ENCODE measurements at regions not wholly inside any gene's neighbourhood (a gene's known extent, or its start where the extent isn't known, plus 50 kb on each side); places are given as distances from the start of the nearest gene placed in this dataset.

- Histone ChIP-seq H3K27ac (no peak overlapping the region), H3K9me3 (no peaks in the 10 kb centered on the region), H3K4me3 (no peak overlapping the region), H3K36me3 (no peaks in the 10 kb centered on the region), H3K27me3 (peaks cover 0 to 2% (median 0%) of the 10 kb centered on the region in 3 donors), H3K4me1 (peaks cover 4 to 35% (median 13%) of the 10 kb centered on the region in 4 donors)
- intact Hi-C loops (cut with DNase I; ENCODE audit: low total_unique reads): no loop called here
- 72 to 90% (median 88%) methylated on average over 3 of the region's 3 CpGs for WGBS, 5 donors
- no peak for DNase-seq
- TF ChIP-seq POLR2AphosphoS5 (IDR thresholded peaks at IDR 0.05): no peak
- TF ChIP-seq EP300 (IDR thresholded peaks at IDR 0.05): no peak
- TF ChIP-seq CTCF (IDR thresholded peaks at IDR 0.05): no peak
- TF ChIP-seq POLR2A (IDR thresholded peaks at IDR 0.05): no peak
Measured at GRCh38 chrX:13491061-13491460, 78.3 kb upstream of the EGFL6 start.

GRCh38 chrX:13489454-13489853, 79.9 kb upstream of the EGFL6 start:
- H3K4me1 ChIP-seq: peaks cover 4 to 36% (median 15%) of the 10 kb centered on the region in 4 donors
- 39 to 54% (median 52%) methylated on average over 5 of the region's 5 CpGs for WGBS, 5 donors
- no peaks in the 10 kb centered on the region for H3K9me3 ChIP-seq

GRCh38 chrX:13487731-13488505, 81.5 kb upstream of the EGFL6 start:
- DNase-seq: peak; percentile 49 to 85
- intact Hi-C loops (cut with DNase I; ENCODE audit: low total_unique reads): no loop called here
- TF ChIP-seq CTCF (IDR thresholded peaks at IDR 0.05): peak in 5 of 7 experiments; percentile 36 to 92 (median 57)
- peak in 2 of 3 donors; percentile 45 to 53 for TF ChIP-seq POLR2AphosphoS5 (IDR thresholded peaks at IDR 0.05)
- TF ChIP-seq EP300 (IDR thresholded peaks at IDR 0.05): no peak
- TF ChIP-seq POLR2A (IDR thresholded peaks at IDR 0.05): no peak
- Histone ChIP-seq H3K27ac (peak overlapping the region; percentile 32 to 84 (median 77)), H3K27me3 (peaks cover 0 to 2% (median 0%) of the 10 kb centered on the region in 3 donors), H3K4me1 (peaks cover 4 to 36% (median 15%) of the 10 kb centered on the region in 4 donors), H3K4me3 (no peak overlapping the region), H3K9me3 (no peaks in the 10 kb centered on the region), H3K36me3 (no peaks in the 10 kb centered on the region)
- WGBS, 5 donors: 1 to 12% (median 5%) methylated on average over 7 of the region's 7 CpGs

More at GRCh38 chrX:13489454-13489853, 79.9 kb upstream of the EGFL6 start:
- no peak overlapping the region for H3K4me3 ChIP-seq
- no peaks in the 10 kb centered on the region for H3K36me3 ChIP-seq
- peak overlapping the region in 2 of 5 donors; percentile 81 to 84 for H3K27ac ChIP-seq
- H3K27me3 ChIP-seq: peaks cover 0 to 2% (median 0%) of the 10 kb centered on the region in 3 donors
- intact Hi-C loops (cut with DNase I; ENCODE audit: low total_unique reads): no loop called here
- no peak for TF ChIP-seq CTCF (IDR thresholded peaks at IDR 0.05)
- peak in 1 of 3 donors; percentile 13 for TF ChIP-seq POLR2AphosphoS5 (IDR thresholded peaks at IDR 0.05)
- TF ChIP-seq POLR2A (IDR thresholded peaks at IDR 0.05): no peak
- TF ChIP-seq EP300 (IDR thresholded peaks at IDR 0.05): no peak
- peak; percentile 23 to 56 for DNase-seq

- intact Hi-C loops (cut with DNase I; ENCODE audit: low total_unique reads): no loop called here
- WGBS, 5 donors: 63 to 79% (median 74%) methylated on average over 2 of the region's 2 CpGs
- Histone ChIP-seq H3K9me3 (no peaks in the 10 kb centered on the region), H3K27ac (peak overlapping the region in 1 of 5 donors; percentile 81), H3K27me3 (no peaks in the 10 kb centered on the region), H3K4me1 (peaks cover 4 to 36% (median 15%) of the 10 kb centered on the region in 4 donors), H3K36me3 (no peaks in the 10 kb centered on the region), H3K4me3 (no peak overlapping the region)
- DNase-seq: peak in 1 of 2 donors; percentile 24
- TF ChIP-seq EP300 (IDR thresholded peaks at IDR 0.05) (no peak), POLR2A (IDR thresholded peaks at IDR 0.05) (no peak), POLR2AphosphoS5 (IDR thresholded peaks at IDR 0.05) (no peak), CTCF (IDR thresholded peaks at IDR 0.05) (no peak)
Measured at GRCh38 chrX:13485167-13485566, 84.2 kb upstream of the EGFL6 start.

Data from stomach (tissue), 8 donors.